Lung (tissue), 11 donors: ENCODE measurements at regions not wholly inside any gene's neighbourhood (a gene's known extent, or its start where the extent isn't known, plus 50 kb on each side); places are given as distances from the start of the nearest gene placed in this dataset.

Experiments
- ATAC-seq: fragments of 200-7000 bp; cut with Tn5 transposase; one replicate; pipeline ENCODE4 v1.9.1; 2020; ENCODE audit warnings: moderate number of reproducible peaks; ENCODE audit not compliant: insufficient read depth, low FRiP score
- DNase-seq, 3 donors: peaks; one replicate each; pipeline ENCODE4 v3.0.0-alpha.2; 2013 to 2017
- H3K27ac ChIP-seq, 2 donors: one replicate each; pipeline ENCODE4 v1.5.1; 2013; ENCODE audit warnings: mild to moderate bottlenecking in 2 of 2, moderate library complexity in 2 of 2, control low read depth in 1 of 2, inconsistent platforms in 1 of 2, low read depth in 1 of 2, low read length in 1 of 2
- H3K27me3 ChIP-seq, 3 donors: one replicate each; pipeline ENCODE4 v1.5.1; 2013; ENCODE audit warnings: low read length in 2 of 3; ENCODE audit not compliant: control insufficient read depth in 3 of 3, insufficient read depth in 3 of 3
- H3K36me3 ChIP-seq, 4 donors: one replicate each; pipeline ENCODE4 v1.5.1; 2013; ENCODE audit warnings: low read length in 4 of 4, mild to moderate bottlenecking in 1 of 4, moderate library complexity in 1 of 4; ENCODE audit not compliant: control insufficient read depth in 4 of 4, insufficient read depth in 4 of 4
- H3K4me1 ChIP-seq, 5 donors: one replicate each; pipeline ENCODE4 v1.5.1; 2013; ENCODE audit warnings: low read length in 5 of 5, mild to moderate bottlenecking in 2 of 5, moderate library complexity in 1 of 5; ENCODE audit not compliant: control insufficient read depth in 5 of 5, insufficient read depth in 5 of 5
- H3K4me3 ChIP-seq: one replicate; pipeline ENCODE4 v1.5.1; 2013; ENCODE audit warnings: mild to moderate bottlenecking, control low read depth, moderate library complexity
- H3K9ac ChIP-seq, 2 donors: one replicate each; pipeline ENCODE4 v1.5.1; 2013; ENCODE audit warnings: low read length in 2 of 2, control low read depth in 1 of 2; ENCODE audit not compliant: insufficient read depth in 1 of 2
- H3K9me3 ChIP-seq, 4 donors: one replicate each; pipeline ENCODE4 v1.5.1; 2013; ENCODE audit warnings: low read length in 3 of 4, mild to moderate bottlenecking in 1 of 4, moderate library complexity in 1 of 4; ENCODE audit not compliant: control insufficient read depth in 4 of 4, insufficient read depth in 3 of 4
- CTCF ChIP-seq: IDR thresholded peaks from 2 replicates; pipeline ENCODE4 v1.5.1; 2012; ENCODE audit warnings: mild to moderate bottlenecking; ENCODE audit errors: control extremely low read depth, extremely low read depth
- WGBS, 2 donors: extraction: QIAGEN DNeasy Blood & Tissue Kit; methylation state at CpG; one replicate each; pipeline ENCODE4 v1.1.7; 2013; 5-methylcytosine and 5-hydroxymethylcytosine counted together
- donor health status: control.
- donor health status: control.
- donor health status: Bipolar disorder and iron deficiency.
- donor health status: healthy.
- donor health status: DM: yes; HTN: yes; CAD: no.

- H3K4me3 ChIP-seq: no peak overlapping the region
- ATAC-seq (no peak), DNase-seq (no peak)
- 52 to 57% methylated on average over 3 of the region's 3 CpGs for WGBS, 2 donors
- no peak for TF ChIP-seq CTCF
- peaks cover 0 to 4% (median 0%) of the 10 kb centered on the region in 5 donors for H3K4me1 ChIP-seq
- H3K36me3 ChIP-seq: no peaks in the 10 kb centered on the region
- no peak overlapping the region for H3K27ac ChIP-seq
- peaks cover 0 to 1% (median 0%) of the 10 kb centered on the region in 4 donors for H3K9me3 ChIP-seq
- no peaks in the 10 kb centered on the region for H3K27me3 ChIP-seq
- H3K9ac ChIP-seq: no peak overlapping the region
These were observed 109.4 kb downstream of the TLR5 start for GRCh38 chr1:223033658-223034057.

- no peaks in the 10 kb centered on the region for H3K36me3 ChIP-seq
- H3K4me3 ChIP-seq: no peak overlapping the region
- no peak for ATAC-seq
- H3K9ac ChIP-seq: no peak overlapping the region
- no peak overlapping the region for H3K27ac ChIP-seq
- 94 to 97% methylated on average over 5 of the region's 5 CpGs for WGBS, 2 donors
- H3K9me3 ChIP-seq: peaks cover 0 to 1% (median 0%) of the 10 kb centered on the region in 4 donors
- peaks cover 0 to 4% (median 0%) of the 10 kb centered on the region in 5 donors for H3K4me1 ChIP-seq
- DNase-seq: no peak
- H3K27me3 ChIP-seq: no peaks in the 10 kb centered on the region
- no peak for TF ChIP-seq CTCF
These were observed 108.7 kb downstream of the TLR5 start for GRCh38 chr1:223034270-223034798.

GRCh38 chr1:223035724-223036478 is 107.1 kb downstream of the TLR5 start:
- Histone ChIP-seq H3K36me3 (no peaks in the 10 kb centered on the region), H3K9me3 (no peaks in the 10 kb centered on the region), H3K4me1 (peaks cover 0 to 4% (median 0%) of the 10 kb centered on the region in 5 donors), H3K4me3 (no peak overlapping the region), H3K27ac (no peak overlapping the region), H3K27me3 (no peaks in the 10 kb centered on the region), H3K9ac (no peak overlapping the region)
- WGBS, 2 donors: 69 to 74% methylated on average over 11 of the region's 11 CpGs
- no peak for ATAC-seq
- TF ChIP-seq CTCF: no peak
- no peak for DNase-seq
